ENCODE measurements at regions not wholly inside any gene's neighbourhood (a gene's known extent, or its start where the extent isn't known, plus 50 kb on each side); places are given as distances from the start of the nearest gene placed in this dataset.

DNA sequence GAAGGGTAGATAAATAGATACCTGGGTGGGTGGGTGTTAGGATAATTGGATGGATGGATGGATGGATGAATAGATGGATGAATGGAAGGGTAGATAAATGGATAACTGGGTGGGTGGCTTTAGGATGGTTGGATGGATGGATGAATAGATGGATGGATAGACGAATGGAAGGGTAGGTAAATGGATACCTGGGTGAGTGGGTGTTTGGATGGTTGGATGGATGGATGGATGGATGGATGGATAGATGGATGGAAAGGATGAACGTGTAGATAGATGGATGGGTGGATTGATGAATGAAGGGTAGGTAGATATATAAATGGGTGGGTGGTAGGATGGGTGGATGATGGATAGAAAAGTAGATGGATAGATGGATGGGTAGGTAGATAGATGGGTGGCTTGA is 59.8 kb upstream of the RXRA start:
- Histone ChIP-seq H3K27me3 (peaks cover 0 to 10% (median 0%) of the 10 kb centered on the region in 3 donors), H3K4me1 (no peaks in the 10 kb centered on the region), H3K9me3 (no peaks in the 10 kb centered on the region), H3K27ac (no peak overlapping the region), H3K36me3 (no peaks in the 10 kb centered on the region), H3K4me3 (no peak overlapping the region)
- TF ChIP-seq POLR2A (IDR thresholded peaks at IDR 0.05), result no peak
- no peak for TF ChIP-seq EP300 (IDR thresholded peaks at IDR 0.05)
- no peak for TF ChIP-seq POLR2AphosphoS5 (IDR thresholded peaks at IDR 0.05)
- TF ChIP-seq CTCF (IDR thresholded peaks at IDR 0.05), result no peak
- no peak for DNase-seq
- intact Hi-C loops (cut with DNase I), result no loop called here
- WGBS, 2 donors, result 90 to 93% methylated on average over 2 of the region's 2 CpGs

DNA sequence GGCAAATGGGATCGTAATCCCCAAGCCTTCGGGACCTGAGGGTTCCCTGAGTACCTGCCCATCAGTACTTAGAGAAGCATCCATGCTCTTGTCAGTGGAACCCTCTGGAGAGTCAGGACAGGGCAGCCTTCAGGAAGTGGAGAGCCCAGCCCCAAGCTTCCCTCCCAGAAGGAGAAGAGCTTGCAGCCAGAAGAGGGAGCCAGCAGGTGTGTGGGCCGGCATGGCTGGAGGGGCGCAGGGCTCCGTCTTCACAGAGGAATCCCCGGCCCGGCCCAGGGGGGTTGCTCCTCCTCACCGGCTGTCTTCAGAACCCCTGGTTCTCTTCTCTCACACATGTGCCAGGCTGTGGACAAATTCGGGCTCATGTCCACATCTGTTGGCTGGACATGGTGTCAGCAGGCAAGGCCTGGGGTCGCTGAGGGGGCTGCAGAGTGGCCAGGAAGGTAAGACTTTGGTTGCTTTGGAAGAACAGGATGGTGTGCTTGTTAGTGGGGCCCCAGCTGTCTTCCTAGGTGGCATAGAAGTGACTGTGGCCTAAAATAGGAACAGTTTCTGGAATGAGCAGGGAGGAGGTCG is 58.9 kb upstream of the RXRA start:
- intact Hi-C loops (cut with DNase I), result no loop called here
- no peak overlapping the region for H3K4me3 ChIP-seq
- H3K4me1 ChIP-seq, result no peaks in the 10 kb centered on the region
- DNase-seq, result no peak
- H3K9me3 ChIP-seq, result no peaks in the 10 kb centered on the region
- H3K27ac ChIP-seq, result no peak overlapping the region
- H3K27me3 ChIP-seq, result peaks cover 0 to 11% (median 0%) of the 10 kb centered on the region in 3 donors
- H3K36me3 ChIP-seq, result no peaks in the 10 kb centered on the region
- TF ChIP-seq POLR2A (IDR thresholded peaks at IDR 0.05), result no peak
- TF ChIP-seq EP300 (IDR thresholded peaks at IDR 0.05), result no peak
- TF ChIP-seq POLR2AphosphoS5 (IDR thresholded peaks at IDR 0.05), result no peak
- TF ChIP-seq CTCF (IDR thresholded peaks at IDR 0.05), result no peak
- WGBS, 2 donors, result 70 to 75% methylated on average over 10 to 11 of the region's 11 CpGs

DNA sequence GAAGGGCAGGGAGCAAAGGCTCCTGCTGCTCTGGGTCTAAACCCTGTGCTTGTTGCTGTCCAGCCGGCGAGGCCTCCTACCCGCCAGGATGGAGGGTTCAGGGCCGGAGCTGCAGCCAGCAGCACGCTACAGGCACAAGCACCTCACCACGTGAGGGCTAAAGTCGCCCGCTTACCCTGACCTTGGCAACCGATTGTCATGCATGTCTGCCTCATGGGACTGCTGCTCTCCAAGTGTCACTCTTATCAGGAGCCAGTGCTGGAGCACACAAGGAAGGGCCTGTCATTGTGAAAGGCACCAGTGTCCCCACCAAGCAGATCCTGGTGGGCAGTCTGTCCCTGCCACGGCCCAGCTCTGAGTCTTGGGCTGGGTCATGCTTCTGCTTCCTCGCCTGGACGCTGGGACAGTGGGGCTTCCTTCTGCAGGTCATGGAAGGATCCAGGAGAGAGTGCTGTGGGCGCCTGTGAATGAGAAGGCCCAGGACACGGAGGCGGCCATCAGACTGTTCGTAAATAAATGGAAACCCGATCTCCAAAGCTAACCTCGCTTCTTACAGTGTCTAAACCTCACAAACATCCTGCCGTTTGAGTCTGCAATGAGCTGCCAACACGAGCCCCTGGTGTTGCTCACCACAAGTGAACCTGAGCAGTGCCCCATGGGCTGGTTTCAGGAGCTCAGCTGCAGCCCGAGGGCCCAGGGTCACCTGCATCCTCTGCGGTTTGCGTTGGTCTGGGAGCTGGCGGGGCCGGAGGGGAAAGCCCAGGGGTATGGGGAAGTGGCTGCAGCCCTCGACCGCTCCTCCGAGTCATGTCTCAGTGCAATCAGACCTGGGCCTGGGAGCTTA is 58.2 kb upstream of the RXRA start:
- Histone ChIP-seq H3K9me3 (no peaks in the 10 kb centered on the region), H3K4me1 (no peaks in the 10 kb centered on the region), H3K36me3 (no peaks in the 10 kb centered on the region), H3K4me3 (no peak overlapping the region), H3K27ac (no peak overlapping the region), H3K27me3 (peaks cover 0 to 11% (median 0%) of the 10 kb centered on the region in 3 donors)
- intact Hi-C loops (cut with DNase I), result no loop called here
- 61 to 77% methylated on average over 28 of the region's 28 CpGs for WGBS, 2 donors
- DNase-seq, result no peak
- TF ChIP-seq POLR2A (IDR thresholded peaks at IDR 0.05), result no peak
- TF ChIP-seq POLR2AphosphoS5 (IDR thresholded peaks at IDR 0.05), result no peak
- TF ChIP-seq EP300 (IDR thresholded peaks at IDR 0.05), result no peak

DNA sequence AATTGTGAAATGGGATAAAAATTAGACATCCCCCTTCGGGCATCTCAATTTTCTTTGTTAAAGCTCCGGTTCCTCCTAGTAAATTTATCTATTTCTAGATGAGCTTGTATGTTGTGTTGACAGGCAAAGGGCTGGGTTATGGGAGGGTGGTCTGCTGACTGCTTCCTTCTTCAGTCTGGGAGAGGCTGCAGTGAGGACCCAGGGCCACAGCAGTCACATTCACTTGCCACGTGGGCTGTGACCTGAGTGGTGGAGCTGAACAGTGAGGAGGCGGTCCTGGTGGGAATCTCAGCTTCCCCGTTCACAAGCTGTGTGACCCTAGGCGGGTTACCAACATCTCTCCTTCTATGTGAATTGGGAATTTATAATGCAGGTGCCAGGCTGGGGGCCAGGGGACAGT is 57.5 kb upstream of the RXRA start:
- no peaks in the 10 kb centered on the region for H3K9me3 ChIP-seq
- H3K36me3 ChIP-seq, result no peaks in the 10 kb centered on the region
- no peaks in the 10 kb centered on the region for H3K4me1 ChIP-seq
- DNase-seq, result no peak
- WGBS, 2 donors, result 64 to 91% methylated on average over 6 of the region's 6 CpGs
- no peak overlapping the region for H3K4me3 ChIP-seq
- H3K27ac ChIP-seq, result no peak overlapping the region
- intact Hi-C loops (cut with DNase I), result no loop called here
- no peak for TF ChIP-seq CTCF (IDR thresholded peaks at IDR 0.05)
- no peak for TF ChIP-seq POLR2A (IDR thresholded peaks at IDR 0.05)
- no peak for TF ChIP-seq EP300 (IDR thresholded peaks at IDR 0.05)
- no peak for TF ChIP-seq POLR2AphosphoS5 (IDR thresholded peaks at IDR 0.05)
- H3K27me3 ChIP-seq, result peaks cover 0 to 11% (median 0%) of the 10 kb centered on the region in 3 donors

Measured in sigmoid colon (tissue), 6 donors.